Spleen (tissue), 11 donors: ENCODE measurements at regions not wholly inside any gene's neighbourhood (a gene's known extent, or its start where the extent isn't known, plus 50 kb on each side); places are given as distances from the start of the nearest gene placed in this dataset.

Experiments
- DNase-seq: peaks from one replicate; pipeline ENCODE4 v3.0.0-alpha.2; 2020
- H3K27ac ChIP-seq, 8 donors: fragments of 200-600 bp; sonication (generic) in 7 of 8; 1 replicate in 4 of 8; 2 replicates in 4 of 8; pipeline versions ENCODE4 v1.5.0 to v1.8.0; 2016 to 2021; ENCODE audit warnings: inconsistent platforms in 4 of 8, mild to moderate bottlenecking in 4 of 8, moderate library complexity in 1 of 8
- H3K27me3 ChIP-seq, 7 donors: fragments of 200-600 bp; sonication (generic) in 6 of 7; replicated peaks in 1 of 7; 1 replicate in 4 of 7; 2 replicates in 3 of 7; pipeline versions ENCODE4 v1.5.0 to v1.8.0; 2016 to 2021; ENCODE audit warnings: inconsistent platforms in 3 of 7, mild to moderate bottlenecking in 1 of 7
- H3K36me3 ChIP-seq, 6 donors: fragments of 200-600 bp; sonication (generic) in 5 of 6; 1 replicate in 4 of 6; 2 replicates in 2 of 6; pipeline versions ENCODE4 v1.5.0 to v1.8.0; 2016 to 2021; ENCODE audit warnings: inconsistent platforms in 2 of 6
- H3K4me1 ChIP-seq, 6 donors: fragments of 200-600 bp; sonication (generic) in 5 of 6; 1 replicate in 3 of 6; 2 replicates in 3 of 6; pipeline versions ENCODE4 v1.5.0 to v1.8.0; 2016 to 2021; ENCODE audit warnings: inconsistent platforms in 3 of 6
- H3K4me3 ChIP-seq, 8 donors: fragments of 200-600 bp; sonication (generic) in 7 of 8; 1 replicate in 4 of 8; 2 replicates in 4 of 8; pipeline versions ENCODE4 v1.5.0 to v1.8.0; 2016 to 2021; ENCODE audit warnings: inconsistent platforms in 4 of 8, mild to moderate bottlenecking in 4 of 8, moderate library complexity in 2 of 8
- H3K9me3 ChIP-seq, 8 donors: fragments of 200-600 bp; sonication (generic) in 7 of 8; 1 replicate in 4 of 8; 2 replicates in 4 of 8; pipeline versions ENCODE4 v1.5.0 to v1.8.0; 2016 to 2021; ENCODE audit warnings: inconsistent platforms in 4 of 8
- CTCF ChIP-seq, 11 experiments: fragments of 200-600 bp in 7 of 11; fragments of 450-650 bp in 4 of 11; sonication (generic) in 4 of 11; IDR thresholded peaks in 8 of 11; conservative IDR thresholded peaks in 3 of 11; 1 replicate in 7 of 11; 2 replicates in 4 of 11; pipeline versions ENCODE4 v1.4.0 to v1.8.0; 2016 to 2021; ENCODE audit warnings: antibody characterized with exemption in 11 of 11, inconsistent platforms in 4 of 11, mild to moderate bottlenecking in 1 of 11
- POLR2A ChIP-seq, 3 donors: fragments of 450-650 bp; IDR thresholded peaks; one replicate each; pipeline ENCODE4 v1.5.1; 2017; ENCODE audit warnings: antibody characterized with exemption in 3 of 3, mild to moderate bottlenecking in 1 of 3
- POLR2AphosphoS5 ChIP-seq, 3 donors: sonication (generic); formaldehyde crosslinking; IDR thresholded peaks; one replicate each; pipeline ENCODE4 v1.5.1; 2017; ENCODE audit warnings: antibody characterized with exemption in 3 of 3
- WGBS, 5 donors: extraction: QIAGEN DNeasy Blood & Tissue Kit in 3 of 5; methylation state at CpG; one replicate each; pipeline versions ENCODE4 v1.1.5 to v1.1.7; 2013 to 2018; 5-methylcytosine and 5-hydroxymethylcytosine counted together
- intact Hi-C: fragments of 100-400 bp; cut with DNase I; formaldehyde crosslinking; loops from one replicate; pipeline ENCODE4 v1.15.0; 2023; ENCODE audit warnings: low total_unique reads
- donor health status: healthy with polysubstance abuse.
- donor health status: DM: no; HTN: no; CAD: no; lungs with moderate emphysema.
- donor health status: DM: no; HTN: no; CAD: no.
- donor health status: Bipolar disorder and iron deficiency.
- donor health status: healthy.
- donor health status: DM: no; HTN: no; CAD: no.
- donor health status: DM: yes; HTN: yes; CAD: no.

GRCh38 chr11:101341578-101341977 is 212.0 kb upstream of the PGR start:
- H3K27ac ChIP-seq = no peak overlapping the region
- 41 to 64% (median 45%) methylated on average over 1 of the region's 1 CpG for WGBS, 5 donors
- H3K4me1 ChIP-seq = no peaks in the 10 kb centered on the region
- DNase-seq = no peak
- H3K9me3 ChIP-seq = no peaks in the 10 kb centered on the region
- no peaks in the 10 kb centered on the region for H3K27me3 ChIP-seq
- intact Hi-C loops = no loop called here
- no peaks in the 10 kb centered on the region for H3K36me3 ChIP-seq
- no peak overlapping the region for H3K4me3 ChIP-seq
- TF ChIP-seq POLR2AphosphoS5 (IDR thresholded peaks at IDR 0.05) (no peak), CTCF (IDR thresholded peaks at IDR 0.05 in 8 of 11, conservative IDR thresholded peaks at IDR 0.05 in 3 of 11) (no peak), POLR2A (IDR thresholded peaks at IDR 0.05) (no peak)

- Histone ChIP-seq H3K27me3 (no peaks in the 10 kb centered on the region), H3K4me3 (no peak overlapping the region), H3K36me3 (no peaks in the 10 kb centered on the region), H3K4me1 (no peaks in the 10 kb centered on the region), H3K27ac (no peak overlapping the region), H3K9me3 (no peaks in the 10 kb centered on the region)
- TF ChIP-seq CTCF (IDR thresholded peaks at IDR 0.05 in 8 of 11, conservative IDR thresholded peaks at IDR 0.05 in 3 of 11) (no peak), POLR2AphosphoS5 (IDR thresholded peaks at IDR 0.05) (no peak), POLR2A (IDR thresholded peaks at IDR 0.05) (no peak)
- no peak for DNase-seq
- intact Hi-C loops = no loop called here
- WGBS, 5 donors = 36 to 53% (median 46%) methylated on average over 4 of the region's 4 CpGs
These were observed 207.2 kb upstream of the PGR start for GRCh38 chr11:101336858-101337257.

- no peaks in the 10 kb centered on the region for H3K9me3 ChIP-seq
- intact Hi-C loops = no loop called here
- no peaks in the 10 kb centered on the region for H3K4me1 ChIP-seq
- H3K36me3 ChIP-seq = no peaks in the 10 kb centered on the region
- DNase-seq = no peak
- no peak overlapping the region for H3K27ac ChIP-seq
- 61 to 87% (median 79%) methylated on average over 3 of the region's 3 CpGs for WGBS, 5 donors
- H3K27me3 ChIP-seq = no peaks in the 10 kb centered on the region
- H3K4me3 ChIP-seq = no peak overlapping the region
- TF ChIP-seq POLR2A (IDR thresholded peaks at IDR 0.05) = no peak
- TF ChIP-seq CTCF (IDR thresholded peaks at IDR 0.05 in 8 of 11, conservative IDR thresholded peaks at IDR 0.05 in 3 of 11) = no peak
- no peak for TF ChIP-seq POLR2AphosphoS5 (IDR thresholded peaks at IDR 0.05)
These were observed 206.5 kb upstream of the PGR start for GRCh38 chr11:101336155-101336554.

- DNase-seq = no peak
- Histone ChIP-seq H3K27ac (no peak overlapping the region), H3K4me3 (no peak overlapping the region), H3K4me1 (no peaks in the 10 kb centered on the region), H3K36me3 (no peaks in the 10 kb centered on the region), H3K9me3 (no peaks in the 10 kb centered on the region), H3K27me3 (no peaks in the 10 kb centered on the region)
- intact Hi-C loops = no loop called here
- no peak for TF ChIP-seq CTCF (IDR thresholded peaks at IDR 0.05 in 8 of 11, conservative IDR thresholded peaks at IDR 0.05 in 3 of 11)
- no peak for TF ChIP-seq POLR2A (IDR thresholded peaks at IDR 0.05)
- no peak for TF ChIP-seq POLR2AphosphoS5 (IDR thresholded peaks at IDR 0.05)
- WGBS, 5 donors = 53 to 77% (median 68%) methylated on average over 1 of the region's 1 CpG
These were observed 205.0 kb upstream of the PGR start for GRCh38 chr11:101334581-101334980.
